OCI-LY7 (cell line): ENCODE measurements at regions not wholly inside any gene's neighbourhood (a gene's known extent, or its start where the extent isn't known, plus 50 kb on each side); places are given as distances from the start of the nearest gene placed in this dataset.

Experiments used
- BruUV-seq: library from RNA; stranded (reverse); fragments of 400-500 nt; replicated peaks from 2 replicates; lab custom pipeline; 2021; lab: Mats Ljungman, UMichigan
- CTCF ChIA-PET: fragments of 300-600 bp; sonication (Branson Sonifier 250); formaldehyde crosslinking; loops from one replicate; lab custom pipeline; 2022; ENCODE audit warnings: antibody characterized with exemption; ENCODE audit not compliant: unreplicated experiment; lab: Charles Lee
- POLR2A ChIA-PET: fragments of 300-600 bp; sonication (Branson Sonifier 250); formaldehyde crosslinking; loops from one replicate; lab custom pipeline; 2022; ENCODE audit warnings: antibody characterized with exemption; lab: Charles Lee
- DNase-seq: peaks from one replicate; pipeline ENCODE4 v3.0.0-alpha.2; 2015; ENCODE audit warnings: low spot score
- H2AFZ ChIP-seq: fragments of 200-600 bp; sonication (generic), shearing (Covaris generic); 2 replicates; pipeline ENCODE4 v1.6.1; 2014; ENCODE audit warnings: mild to moderate bottlenecking, antibody characterized with exemption, low read length, moderate library complexity
- H3K27ac ChIP-seq: fragments of 200-600 bp; sonication (generic); 2 replicates; pipeline ENCODE4 v1.5.1; 2014; ENCODE audit warnings: mixed run types, low read depth, mild to moderate bottlenecking, moderate library complexity, low read length, inconsistent platforms; ENCODE audit not compliant: poor library complexity, severe bottlenecking
- H3K36me3 ChIP-seq: fragments of 200-600 bp; sonication (generic); 2 replicates; pipeline ENCODE4 v1.6.1; 2014; ENCODE audit warnings: mild to moderate bottlenecking, antibody characterized with exemption, low read length, moderate library complexity, mixed read lengths; ENCODE audit not compliant: insufficient read depth
- H3K4me1 ChIP-seq: fragments of 200-600 bp; sonication (generic); 2 replicates; pipeline ENCODE4 v1.5.1; 2014; ENCODE audit warnings: mild to moderate bottlenecking, low read length; ENCODE audit not compliant: insufficient read depth, poor library complexity, severe bottlenecking
- H3K4me2 ChIP-seq: fragments of 200-600 bp; sonication (generic); 2 replicates; pipeline ENCODE4 v1.6.1; 2014; ENCODE audit warnings: mild to moderate bottlenecking, low read length
- H3K4me3 ChIP-seq: fragments of 200-600 bp; sonication (generic); 2 replicates; pipeline ENCODE4 v1.5.1; 2014; ENCODE audit warnings: mild to moderate bottlenecking, low read depth, low read length; ENCODE audit not compliant: poor library complexity, severe bottlenecking
- H3K79me2 ChIP-seq: fragments of 200-600 bp; sonication (generic); 2 replicates; pipeline ENCODE4 v1.6.1; 2016; ENCODE audit warnings: low read depth, mild to moderate bottlenecking, low read length, moderate library complexity, mixed read lengths; ENCODE audit not compliant: insufficient read depth
- H3K9me2 ChIP-seq: fragments of 200-600 bp; sonication (generic); 2 replicates; pipeline ENCODE4 v1.6.1; 2016; ENCODE audit warnings: mild to moderate bottlenecking, low read length, mixed read lengths; ENCODE audit not compliant: insufficient read depth
- H3K9me3 ChIP-seq: fragments of 200-600 bp; sonication (generic); 2 replicates; pipeline ENCODE4 v1.6.1; 2014; ENCODE audit warnings: mild to moderate bottlenecking, mixed run types, low read length, mixed read lengths
- H4K20me1 ChIP-seq: fragments of 200-600 bp; sonication (generic); 2 replicates; pipeline ENCODE4 v1.6.1; 2014; ENCODE audit warnings: mild to moderate bottlenecking, antibody characterized with exemption, low read length, moderate library complexity, mixed read lengths; ENCODE audit not compliant: insufficient read depth
- CTCF ChIP-seq: fragments of 200-600 bp; sonication (generic); conservative IDR thresholded peaks from 2 replicates; pipeline ENCODE4 v1.5.1; 2014; ENCODE audit warnings: mild to moderate bottlenecking, antibody characterized with exemption, low read length, moderate library complexity, mixed read lengths
- EZH2phosphoT487 ChIP-seq: fragments of 200-600 bp; sonication (generic); IDR thresholded peaks from 2 replicates; pipeline ENCODE4 v1.6.1; 2018; ENCODE audit warnings: low read depth, borderline replicate concordance, mild to moderate bottlenecking, mixed run types, antibody characterized with exemption, low read length, moderate library complexity, mixed read lengths
- intact Hi-C: fragments of 100-400 bp; cut with micrococcal nuclease; formaldehyde crosslinking; loops from one replicate; pipeline ENCODE4 v1.10.0; 2022; ENCODE audit not compliant: unreplicated experiment

DNA sequence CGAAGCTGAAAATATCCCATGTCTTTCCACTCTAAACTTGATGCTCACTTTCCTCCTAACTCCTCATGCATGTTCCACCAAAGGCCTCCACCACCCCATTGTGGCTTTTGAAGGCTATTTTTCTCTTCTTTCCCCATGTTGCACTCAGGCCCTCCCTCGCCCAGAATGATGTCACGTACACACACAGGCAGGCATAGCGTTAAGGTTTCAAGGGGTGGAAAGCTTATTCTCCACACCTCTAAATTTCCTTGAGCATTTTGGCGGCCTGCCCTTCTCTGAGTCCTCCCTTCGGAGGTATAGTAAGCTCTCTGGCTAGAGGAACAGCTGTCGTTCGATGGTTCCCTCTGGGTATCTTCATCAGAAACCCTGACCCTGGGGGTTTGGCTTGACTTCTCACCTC lies 673.5 kb downstream of the ACTL7B start:
- intact Hi-C loops: no loop called here

DNA sequence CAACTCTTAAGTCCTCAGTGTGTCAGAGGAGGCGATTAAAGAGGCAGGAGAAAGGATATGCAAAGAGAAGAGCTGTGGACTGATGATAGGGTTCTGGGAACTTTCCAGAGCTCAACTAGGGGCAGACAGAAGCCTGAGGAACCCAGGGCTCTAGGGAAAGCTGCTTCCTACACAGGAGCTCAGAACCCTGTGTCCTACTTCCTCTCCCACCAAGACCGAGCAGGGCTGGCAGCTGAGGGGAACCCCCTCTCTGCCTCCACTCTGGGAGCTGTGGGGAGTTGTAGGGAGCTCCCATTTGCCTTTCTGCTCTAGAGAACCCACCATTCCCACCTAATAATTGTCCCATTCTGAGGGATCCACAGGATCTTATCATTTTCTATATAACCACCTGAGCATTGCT lies 674.3 kb downstream of the ACTL7B start:
- H3K79me2 ChIP-seq: no peaks in the 10 kb centered on the region
- CTCF ChIA-PET: no interaction called here
- no peak overlapping the region for H2AFZ ChIP-seq
- TF ChIP-seq EZH2phosphoT487 (no peak), CTCF (no peak)
- H4K20me1 ChIP-seq: no peaks in the 10 kb centered on the region
- no peak overlapping the region for H3K27ac ChIP-seq
- no peaks in the 10 kb centered on the region for H3K9me3 ChIP-seq
- no peaks in the 10 kb centered on the region for H3K4me1 ChIP-seq
- intact Hi-C loops: no loop called here
- BruUV-seq: no TSS peak
- H3K4me2 ChIP-seq: no peak overlapping the region
- POLR2A ChIA-PET: no interaction called here
- DNase-seq: no peak
- H3K9me2 ChIP-seq: no peaks in the 10 kb centered on the region
- H3K4me3 ChIP-seq: no peak overlapping the region
- no peaks in the 10 kb centered on the region for H3K36me3 ChIP-seq

More for the DNA sequence above, 673.5 kb downstream of the ACTL7B start:
- Histone ChIP-seq H3K36me3 (no peaks in the 10 kb centered on the region), H4K20me1 (no peaks in the 10 kb centered on the region), H3K79me2 (no peaks in the 10 kb centered on the region), H3K4me3 (no peak overlapping the region), H3K27ac (no peak overlapping the region), H3K9me3 (no peaks in the 10 kb centered on the region), H3K4me1 (no peaks in the 10 kb centered on the region), H3K4me2 (no peak overlapping the region), H2AFZ (no peak overlapping the region), H3K9me2 (no peaks in the 10 kb centered on the region)
- ChIA-PET POLR2A (interaction anchor here (0.6 kb wide), 1 partner anchor 18 kb away, joined by 3 read pairs; no protein-coding TSS in a partner anchor), CTCF (no interaction called here)
- DNase-seq: no peak
- BruUV-seq: no TSS peak
- TF ChIP-seq EZH2phosphoT487 (no peak), CTCF (no peak)

GRCh38 chr9:108180541-108180940 lies 675.2 kb downstream of the ACTL7B start:
- ChIA-PET CTCF (no interaction called here), POLR2A (interaction anchor here (0.5 kb wide), 1 partner anchor 12 kb away, joined by 4 read pairs; no protein-coding TSS in a partner anchor)
- Histone ChIP-seq H3K4me3 (no peak overlapping the region), H3K9me2 (no peaks in the 10 kb centered on the region), H3K27ac (no peak overlapping the region), H3K79me2 (no peaks in the 10 kb centered on the region), H4K20me1 (no peaks in the 10 kb centered on the region), H2AFZ (no peak overlapping the region), H3K36me3 (no peaks in the 10 kb centered on the region), H3K4me1 (no peaks in the 10 kb centered on the region), H3K9me3 (no peaks in the 10 kb centered on the region), H3K4me2 (no peak overlapping the region)
- intact Hi-C loops: no loop called here
- TF ChIP-seq CTCF (no peak), EZH2phosphoT487 (no peak)
- no peak for DNase-seq
- no TSS peak for BruUV-seq
